HCT116 (cell line): ENCODE measurements at regions not wholly inside any gene's neighbourhood (a gene's known extent, or its start where the extent isn't known, plus 50 kb on each side); places are given as distances from the start of the nearest gene placed in this dataset.

Source experiments
- ATAC-seq: fragments of 200-7000 bp; cut with Tn5 transposase; 2 replicates; pipeline ENCODE4 v1.9.1; 2020; ENCODE audit warnings: mild to moderate bottlenecking, moderate library complexity
- BruUV-seq: library from RNA; stranded (reverse); fragments of 400-500 nt; replicated peaks from 2 replicates; lab custom pipeline; 2021; lab: Mats Ljungman, UMichigan
- CTCF ChIA-PET: fragments of 300-600 bp; sonication (Branson Sonifier 250); formaldehyde crosslinking; loops from one replicate; lab custom pipeline; 2021; ENCODE audit warnings: antibody characterized with exemption; lab: Charles Lee
- POLR2A ChIA-PET: fragments of 300-600, 350-600 bp; sonication (Branson Sonifier 250); formaldehyde crosslinking; loops from one replicate; lab custom pipeline; 2021; ENCODE audit warnings: antibody characterized with exemption; lab: Charles Lee
- RAD21 ChIA-PET, 2 experiments: fragments of 300-600 bp; sonication (Branson Sonifier 250); formaldehyde crosslinking; loops; one replicate each; lab custom pipeline; 2023; ENCODE audit warnings: low total read pairs in 2 of 2; ENCODE audit not compliant: uncharacterized antibody in 2 of 2, unreplicated experiment in 2 of 2, low non-redundant PET in 1 of 2; lab: Charles Lee
- DNase-seq: peaks from one replicate; pipeline ENCODE4 v3.0.0-alpha.2; 2010; ENCODE audit warnings: low read depth, low spot score
- H2AFZ ChIP-seq: fragments of 200-600 bp; shearing (Covaris generic), sonication (generic); 2 replicates; pipeline ENCODE4 v1.6.1; 2017; ENCODE audit warnings: low read depth, mixed run types, mixed read lengths, antibody characterized with exemption, low read length; ENCODE audit not compliant: poor library complexity, severe bottlenecking
- H3K27ac ChIP-seq: 2 replicates; pipeline ENCODE4 v1.5.1; 2012; ENCODE audit warnings: low read depth, low read length
- H3K27me3 ChIP-seq: fragments of 200-600 bp; sonication (generic); 2 replicates; pipeline ENCODE4 v1.6.1; 2016; ENCODE audit warnings: mixed run types, low read length, mixed read lengths; ENCODE audit not compliant: insufficient read depth
- H3K36me3 ChIP-seq, 2 experiments: fragments of 200-500 bp in 1 of 2; fragments of 200-600 bp in 1 of 2; sonication (Bioruptor generic) in 1 of 2; sonication (generic) in 1 of 2; 2 replicates each; pipeline versions ENCODE4 v1.5.1 to v1.6.1; 2014 to 2016; ENCODE audit warnings: low read length in 2 of 2, inconsistent platforms in 1 of 2, mixed read lengths in 1 of 2, mixed run types in 1 of 2; ENCODE audit not compliant: insufficient read depth in 2 of 2, control insufficient read depth in 1 of 2
- H3K4me1 ChIP-seq, 2 experiments: fragments of 200-600 bp in 1 of 2; sonication (generic) in 1 of 2; 2 replicates each; pipeline versions ENCODE4 v1.5.1 to v1.6.1; 2012 to 2017; ENCODE audit warnings: low read length in 2 of 2, inconsistent platforms in 1 of 2, mild to moderate bottlenecking in 1 of 2, mixed read lengths in 1 of 2, mixed run types in 1 of 2, moderate library complexity in 1 of 2; ENCODE audit not compliant: insufficient read depth in 2 of 2, control insufficient read depth in 1 of 2
- H3K4me2 ChIP-seq: fragments of 200-600 bp; sonication (generic); 2 replicates; pipeline ENCODE4 v1.6.1; 2017; ENCODE audit warnings: mixed run types, low read length, mixed read lengths
- H3K4me3 ChIP-seq, 2 experiments: fragments of 200-600 bp in 1 of 2; sonication (generic) in 1 of 2; replicated peaks in 1 of 2; 2 replicates each; pipeline ENCODE4 v1.5.1; 2011 to 2016; ENCODE audit warnings: low read length in 2 of 2, control low read depth in 1 of 2, low read depth in 1 of 2, mild to moderate bottlenecking in 1 of 2, mixed read lengths in 1 of 2, mixed run types in 1 of 2
- H3K79me2 ChIP-seq: fragments of 200-600 bp; sonication (generic); 2 replicates; pipeline ENCODE4 v1.6.1; 2017; ENCODE audit warnings: mild to moderate bottlenecking, mixed run types, low read length, moderate library complexity, mixed read lengths; ENCODE audit not compliant: insufficient read depth
- H3K9ac ChIP-seq: fragments of 200-600 bp; sonication (generic); 2 replicates; pipeline ENCODE4 v1.6.1; 2016; ENCODE audit warnings: low read length, mixed read lengths
- H3K9me2 ChIP-seq: fragments of 200-600 bp; sonication (generic), shearing (Covaris generic); 2 replicates; pipeline ENCODE4 v1.6.1; 2017; ENCODE audit warnings: mixed run types, mild to moderate bottlenecking, moderate library complexity; ENCODE audit not compliant: insufficient read depth
- H3K9me3 ChIP-seq, 2 experiments: fragments of 200-500 bp in 1 of 2; fragments of 200-600 bp in 1 of 2; sonication (Bioruptor generic) in 1 of 2; sonication (generic) in 1 of 2; 2 replicates each; pipeline ENCODE4 v1.6.1; 2014 to 2017; ENCODE audit warnings: low read length in 2 of 2, mixed read lengths in 2 of 2, inconsistent platforms in 1 of 2, low read depth in 1 of 2, mild to moderate bottlenecking in 1 of 2, mixed run types in 1 of 2, moderate library complexity in 1 of 2; ENCODE audit not compliant: control insufficient read depth in 1 of 2, insufficient read depth in 1 of 2
- H4K20me1 ChIP-seq: fragments of 200-600 bp; sonication (generic), shearing (Covaris generic); 2 replicates; pipeline ENCODE4 v1.6.1; 2017; ENCODE audit warnings: mixed run types, mild to moderate bottlenecking, moderate library complexity; ENCODE audit not compliant: insufficient read depth
- ATF3 ChIP-seq: IDR thresholded peaks from 2 replicates; pipeline ENCODE4 v1.6.1; 2012
- CEBPB ChIP-seq: IDR thresholded peaks from 2 replicates; pipeline ENCODE4 v1.6.1; 2012; ENCODE audit warnings: low read depth
- CTCF ChIP-seq, 3 experiments: fragments of 200-600 bp in 1 of 3; sonication (generic) in 1 of 3; IDR thresholded peaks in 2 of 3; conservative IDR thresholded peaks in 1 of 3; 2 replicates each; pipeline ENCODE4 v1.5.1; 2012 to 2017; ENCODE audit warnings: low read depth in 2 of 3, low read length in 2 of 3, antibody characterized with exemption in 1 of 3, borderline replicate concordance in 1 of 3, control low read depth in 1 of 3, mild to moderate bottlenecking in 1 of 3, mixed read lengths in 1 of 3, mixed run types in 1 of 3, moderate library complexity in 1 of 3; ENCODE audit not compliant: insufficient read depth in 1 of 3
- EGR1 ChIP-seq: IDR thresholded peaks from 2 replicates; pipeline ENCODE4 v1.6.1; 2012; ENCODE audit warnings: low read depth
- ELF1 ChIP-seq: IDR thresholded peaks from 2 replicates; pipeline ENCODE4 v1.6.1; 2012; ENCODE audit warnings: low read depth, borderline replicate concordance
- EZH2 ChIP-seq: fragments of 200-600 bp; sonication (generic); IDR thresholded peaks from 2 replicates; pipeline ENCODE4 v1.6.1; 2017; ENCODE audit warnings: antibody characterized with exemption, mixed run types
- FOSL1 ChIP-seq: IDR thresholded peaks from 2 replicates; pipeline ENCODE4 v1.6.1; 2012; ENCODE audit warnings: low read depth
- JUND ChIP-seq: IDR thresholded peaks from 2 replicates; pipeline ENCODE4 v1.6.1; 2012
- MAX ChIP-seq: IDR thresholded peaks from 2 replicates; pipeline ENCODE4 v1.6.1; 2012
- POLR2A ChIP-seq: IDR thresholded peaks from 2 replicates; pipeline ENCODE4 v1.7.0; 2011; ENCODE audit warnings: borderline replicate concordance; ENCODE audit not compliant: insufficient read depth, insufficient read length; ENCODE audit errors: extremely low read depth
- POLR2AphosphoS5 ChIP-seq: IDR thresholded peaks from 2 replicates; pipeline ENCODE4 v1.6.1; 2011; ENCODE audit warnings: mild to moderate bottlenecking, low read depth, low read length, moderate library complexity
- RAD21 ChIP-seq: IDR thresholded peaks from 2 replicates; pipeline ENCODE4 v1.6.1; 2012; ENCODE audit warnings: low read depth, mild to moderate bottlenecking
- REST ChIP-seq: IDR thresholded peaks from 2 replicates; pipeline ENCODE4 v1.6.1; 2012; ENCODE audit warnings: low read depth
- SIN3A ChIP-seq: IDR thresholded peaks from 2 replicates; pipeline ENCODE4 v1.6.1; 2012; ENCODE audit warnings: low read depth
- SP1 ChIP-seq: IDR thresholded peaks from 2 replicates; pipeline ENCODE4 v1.6.1; 2012; ENCODE audit warnings: low read depth
- SRF ChIP-seq: IDR thresholded peaks from 2 replicates; pipeline ENCODE4 v1.6.1; 2012; ENCODE audit warnings: low read depth
- TCF7L2 ChIP-seq: IDR thresholded peaks from 2 replicates; pipeline ENCODE4 v1.7.0; 2011; ENCODE audit warnings: borderline replicate concordance, inconsistent platforms; ENCODE audit not compliant: insufficient read depth, insufficient read length; ENCODE audit errors: extremely low read depth
- ZBTB33 ChIP-seq: IDR thresholded peaks from 2 replicates; pipeline ENCODE4 v1.6.1; 2011; ENCODE audit warnings: mild to moderate bottlenecking, low read length, moderate library complexity; ENCODE audit not compliant: insufficient replicate concordance; ENCODE audit errors: extremely low read depth
- ZFX ChIP-seq: fragments of 450-650 bp; IDR thresholded peaks from 2 replicates; pipeline ENCODE4 v1.6.1; 2017
- intact Hi-C: fragments of 100-400 bp; cut with micrococcal nuclease; formaldehyde crosslinking; loops from 2 replicates; pipeline ENCODE4 v1.10.0; 2022

GRCh38 chr15:62711691-62712454 is 330.7 kb upstream of the TPM1 start:
- no peaks in the 10 kb centered on the region for H3K79me2 ChIP-seq
- RAD21 ChIA-PET = no interaction called here
- no TSS peak for BruUV-seq
- H3K4me3 ChIP-seq = no peak overlapping the region
- no peaks in the 10 kb centered on the region for H3K27me3 ChIP-seq
- no peak overlapping the region for H2AFZ ChIP-seq
- DNase-seq = no peak
- intact Hi-C loops = no loop called here
- H3K9me2 ChIP-seq = no peaks in the 10 kb centered on the region
- H3K36me3 ChIP-seq = no peaks in the 10 kb centered on the region; a peak in 1 of 4 replicates
- H3K9me3 ChIP-seq = no peaks in the 10 kb centered on the region
- no peak overlapping the region for H3K4me2 ChIP-seq
- no peaks in the 10 kb centered on the region for H3K4me1 ChIP-seq
- POLR2A ChIA-PET = no interaction called here
- TF ChIP-seq POLR2A (no peak), ZBTB33 (no peak), CTCF (IDR thresholded peaks at IDR 0.05 in 2 of 3, conservative IDR thresholded peaks at IDR 0.05 in 1 of 3; ENCODE audit: borderline replicate concordance in 1 of 3, insufficient read depth in 1 of 3, low read depth in 2 of 3, low read length in 2 of 3) (no peak), CEBPB (no peak), EZH2 (no peak), ATF3 (no peak), SRF (no peak), ZFX (no peak), FOSL1 (no peak), SIN3A (no peak), REST (no peak), RAD21 (no peak), JUND (no peak), TCF7L2 (no peak), POLR2AphosphoS5 (no peak), EGR1 (no peak), ELF1 (no peak), SP1 (no peak), MAX (no peak)
- no peak for ATAC-seq
- no peak overlapping the region for H3K27ac ChIP-seq
- H4K20me1 ChIP-seq = no peaks in the 10 kb centered on the region
- CTCF ChIA-PET = no interaction called here
- no peak overlapping the region for H3K9ac ChIP-seq
